WTC11 (cell line): ENCODE measurements at regions not wholly inside any gene's neighbourhood (a gene's known extent, or its start where the extent isn't known, plus 50 kb on each side); places are given as distances from the start of the nearest gene placed in this dataset.

ENCODE experiments used
- ATAC-seq: fragments of 200-7000 bp; cut with Tn5 transposase; 2 replicates; pipeline ENCODE4 v1.10.0; 2021; ENCODE audit warnings: mild to moderate bottlenecking, moderate library complexity
- CTCF ChIA-PET: fragments of 300-600 bp; sonication (Branson Sonifier 250); formaldehyde crosslinking; loops from one replicate; lab custom pipeline; 2021; ENCODE audit warnings: antibody characterized with exemption; lab: Charles Lee
- POLR2A ChIA-PET: fragments of 350-600 bp; sonication (Branson Sonifier 250); formaldehyde crosslinking; loops from one replicate; lab custom pipeline; 2021; ENCODE audit warnings: antibody characterized with exemption; lab: Charles Lee
- DNase-seq: peaks from one replicate; pipeline ENCODE4 v3.0.0; 2021; ENCODE audit warnings: low spot score
- H3K27ac Mint-ChIP-seq: 2 replicates; pipeline ENCODE4 v1.8.0; 2021; ENCODE audit warnings: mixed read lengths
- H3K27me3 Mint-ChIP-seq: 2 replicates; pipeline ENCODE4 v1.8.0; 2021; ENCODE audit warnings: low read depth, mild to moderate bottlenecking, moderate library complexity, mixed read lengths
- H3K36me3 Mint-ChIP-seq: 2 replicates; pipeline ENCODE4 v1.8.0; 2021; ENCODE audit warnings: mixed read lengths
- H3K4me1 Mint-ChIP-seq: 2 replicates; pipeline ENCODE4 v1.8.0; 2022; ENCODE audit warnings: mixed read lengths
- H3K4me3 Mint-ChIP-seq: 2 replicates; pipeline ENCODE4 v1.8.0; 2021; ENCODE audit warnings: mild to moderate bottlenecking, moderate library complexity, mixed read lengths
- H3K9me3 Mint-ChIP-seq: 2 replicates; pipeline ENCODE4 v1.8.0; 2021; ENCODE audit warnings: mixed read lengths
- AFF4 ChIP-seq: sonication (generic); formaldehyde crosslinking; IDR thresholded peaks from 2 replicates; pipeline ENCODE4 v1.8.1; 2023; ENCODE audit warnings: mild to moderate bottlenecking, missing genetic modification reagents, borderline replicate concordance
- ARID4B ChIP-seq: sonication (generic); formaldehyde crosslinking; IDR thresholded peaks from 2 replicates; pipeline ENCODE4 v1.8.0; 2023; ENCODE audit warnings: missing genetic modification reagents, mild to moderate bottlenecking, borderline replicate concordance
- ATF1 ChIP-seq: sonication (generic); formaldehyde crosslinking; IDR thresholded peaks from 2 replicates; pipeline ENCODE4 v1.8.1; 2023; ENCODE audit warnings: mild to moderate bottlenecking, moderate library complexity, missing genetic modification reagents
- E2F4 ChIP-seq: sonication (generic); formaldehyde crosslinking; IDR thresholded peaks from 2 replicates; pipeline ENCODE4 v1.8.1; 2022; ENCODE audit warnings: low read depth, mild to moderate bottlenecking, moderate library complexity, missing genetic modification reagents, borderline replicate concordance
- E2F5 ChIP-seq: sonication (generic); formaldehyde crosslinking; IDR thresholded peaks from 2 replicates; pipeline ENCODE4 v1.8.1; 2022; ENCODE audit warnings: mild to moderate bottlenecking, moderate library complexity, missing genetic modification reagents
- GABPB1 ChIP-seq: sonication (generic); formaldehyde crosslinking; IDR thresholded peaks from 2 replicates; pipeline ENCODE4 v1.8.1; 2023; ENCODE audit warnings: mild to moderate bottlenecking, missing genetic modification reagents
- GTF2I ChIP-seq: fragments of 250-450 bp; sonication (Bioruptor Pico); conservative IDR thresholded peaks from 2 replicates; pipeline ENCODE4 v1.4.0; 2021; ENCODE audit warnings: mild to moderate bottlenecking
- KAT7 ChIP-seq: sonication (generic); formaldehyde crosslinking; IDR thresholded peaks from 2 replicates; pipeline ENCODE4 v1.8.1; 2023; ENCODE audit warnings: missing genetic modification reagents, mild to moderate bottlenecking, borderline replicate concordance
- MAX ChIP-seq: sonication (generic); formaldehyde crosslinking; IDR thresholded peaks from 2 replicates; pipeline ENCODE4 v1.8.0; 2022; ENCODE audit warnings: mild to moderate bottlenecking, missing genetic modification reagents
- NFE2L1 ChIP-seq: sonication (generic); formaldehyde crosslinking; IDR thresholded peaks from 2 replicates; pipeline ENCODE4 v1.8.1; 2023; ENCODE audit warnings: missing genetic modification reagents
- PRRX2 ChIP-seq: fragments of 250-450 bp; sonication (Bioruptor Pico); IDR thresholded peaks from 2 replicates; pipeline ENCODE4 v1.8.0; 2021; ENCODE audit warnings: mild to moderate bottlenecking
- SOX15 ChIP-seq: fragments of 250-450 bp; sonication (Bioruptor Pico); IDR thresholded peaks from 2 replicates; pipeline ENCODE4 v1.9.0; 2021; ENCODE audit warnings: mild to moderate bottlenecking
- TP53 ChIP-seq: sonication (generic); formaldehyde crosslinking; IDR thresholded peaks from 2 replicates; pipeline ENCODE4 v1.8.1; 2023; ENCODE audit warnings: mild to moderate bottlenecking, missing genetic modification reagents
- USF2 ChIP-seq: sonication (generic); formaldehyde crosslinking; IDR thresholded peaks from 2 replicates; pipeline ENCODE4 v1.8.1; 2023; ENCODE audit warnings: mild to moderate bottlenecking, missing genetic modification reagents, moderate library complexity
- ZNF121 ChIP-seq: sonication (generic); formaldehyde crosslinking; IDR thresholded peaks from 2 replicates; pipeline ENCODE4 v1.8.0; 2023; ENCODE audit warnings: missing genetic modification reagents
- ZNF263 ChIP-seq: sonication (generic); formaldehyde crosslinking; IDR thresholded peaks from 2 replicates; pipeline ENCODE4 v1.8.1; 2022; ENCODE audit warnings: low read depth, mild to moderate bottlenecking, moderate library complexity, missing genetic modification reagents
- ZNF317 ChIP-seq: sonication (generic); formaldehyde crosslinking; IDR thresholded peaks from 2 replicates; pipeline ENCODE4 v1.8.1; 2023; ENCODE audit warnings: low read depth, mild to moderate bottlenecking, moderate library complexity, missing genetic modification reagents, borderline replicate concordance

GRCh38 chr4:188296331-188296730, 157.1 kb downstream of the TRIML1 start:
- H3K36me3 Mint-ChIP-seq = 0 out of 2 replicates have a peak, but pooled peaks cover 7% of the 10 kb centered on the region
- POLR2A ChIA-PET = no interaction called here
- DNase-seq (no peak), ATAC-seq (no peak)
- no peak overlapping the region for H3K4me3 Mint-ChIP-seq
- H3K9me3 Mint-ChIP-seq = peaks cover 6% of the 10 kb centered on the region
- CTCF ChIA-PET = no interaction called here
- H3K4me1 Mint-ChIP-seq = peaks cover 18% of the 10 kb centered on the region
- H3K27me3 Mint-ChIP-seq = no peaks in the 10 kb centered on the region; the same call in 1 of the 2 replicates
- TF ChIP-seq GABPB1 (no peak), USF2 (no peak), ZNF263 (CRISPR knock-in tag) (no peak), ARID4B (CRISPR knock-in tag) (no peak), GTF2I (CRISPR knock-in tag) (no peak), NFE2L1 (CRISPR knock-in tag) (no peak), ZNF121 (no peak), KAT7 (CRISPR knock-in tag) (no peak), MAX (no peak), TP53 (CRISPR knock-in tag) (no peak), PRRX2 (no peak), ATF1 (CRISPR knock-in tag) (no peak), AFF4 (CRISPR knock-in tag) (no peak), ZNF317 (CRISPR knock-in tag) (no peak), SOX15 (no peak), E2F4 (no peak), E2F5 (CRISPR knock-in tag) (no peak)
- no peak overlapping the region for H3K27ac Mint-ChIP-seq
